GM19035 (cell line): ENCODE measurements at regions not wholly inside any gene's neighbourhood (a gene's known extent, or its start where the extent isn't known, plus 50 kb on each side); places are given as distances from the start of the nearest gene placed in this dataset.

ENCODE experiments used
- ATAC-seq: cut with Tn5 transposase; IDR thresholded peaks from one replicate; pipeline ENCODE4 v1.9.1; 2021; ENCODE audit not compliant: unreplicated experiment

DNA sequence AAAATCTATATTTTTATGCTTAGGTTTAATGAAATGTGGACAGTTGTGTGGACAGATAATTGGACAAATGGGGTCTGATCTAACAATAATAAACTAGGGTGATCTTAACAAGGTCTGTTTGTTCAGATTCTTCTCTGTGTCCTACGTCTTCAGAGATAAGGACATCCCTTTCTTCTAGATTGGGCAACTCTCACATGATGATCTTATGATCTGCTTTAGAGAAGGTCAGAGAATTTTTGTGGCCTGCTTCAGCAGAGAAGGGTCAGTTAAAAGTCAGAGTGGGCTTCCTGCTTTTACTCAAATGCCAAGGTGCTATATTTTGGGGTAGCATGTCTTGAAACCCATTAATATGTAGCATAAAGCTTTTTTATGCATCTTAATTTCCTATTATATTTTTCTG, 63.8 kb upstream of the RGMB start:
- ATAC-seq: no peak

DNA sequence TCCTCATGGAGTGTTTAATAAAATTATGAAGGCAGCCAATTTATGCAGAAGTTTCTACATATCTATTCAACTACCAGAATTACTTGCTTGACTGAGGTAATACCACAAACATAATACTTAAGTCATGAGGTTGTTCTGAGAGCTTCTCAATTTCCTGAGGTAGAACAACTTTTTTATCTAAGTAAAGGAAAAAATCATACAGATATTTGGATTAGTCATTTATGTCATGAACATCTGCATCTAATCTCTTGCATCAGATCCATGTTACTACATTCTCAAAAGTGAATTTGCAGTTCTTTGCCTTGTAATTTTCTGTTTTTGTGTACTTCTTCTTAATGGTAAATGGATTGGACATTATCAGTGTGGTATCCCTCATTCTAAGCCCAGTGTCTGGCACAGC, 60.4 kb upstream of the RGMB start:
- ATAC-seq: no peak

DNA sequence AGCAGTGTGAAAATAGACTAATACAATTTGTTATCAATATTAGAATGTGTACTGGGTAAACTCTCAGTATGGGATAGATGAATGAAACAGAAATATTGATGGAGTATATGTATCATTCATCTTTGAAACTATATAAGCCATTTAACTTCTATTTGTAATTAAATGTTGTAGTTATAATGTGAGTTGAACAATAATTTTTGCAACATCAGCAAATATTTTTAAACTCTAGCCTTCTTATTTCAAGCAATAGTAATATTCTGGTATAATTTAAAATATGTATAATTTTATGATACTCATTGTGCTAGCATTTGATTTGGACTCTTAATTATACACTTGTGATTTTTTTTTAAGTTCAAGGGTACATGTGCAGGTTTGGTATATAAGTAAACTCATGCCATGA, 59.6 kb upstream of the RGMB start:
- no peak for ATAC-seq

DNA sequence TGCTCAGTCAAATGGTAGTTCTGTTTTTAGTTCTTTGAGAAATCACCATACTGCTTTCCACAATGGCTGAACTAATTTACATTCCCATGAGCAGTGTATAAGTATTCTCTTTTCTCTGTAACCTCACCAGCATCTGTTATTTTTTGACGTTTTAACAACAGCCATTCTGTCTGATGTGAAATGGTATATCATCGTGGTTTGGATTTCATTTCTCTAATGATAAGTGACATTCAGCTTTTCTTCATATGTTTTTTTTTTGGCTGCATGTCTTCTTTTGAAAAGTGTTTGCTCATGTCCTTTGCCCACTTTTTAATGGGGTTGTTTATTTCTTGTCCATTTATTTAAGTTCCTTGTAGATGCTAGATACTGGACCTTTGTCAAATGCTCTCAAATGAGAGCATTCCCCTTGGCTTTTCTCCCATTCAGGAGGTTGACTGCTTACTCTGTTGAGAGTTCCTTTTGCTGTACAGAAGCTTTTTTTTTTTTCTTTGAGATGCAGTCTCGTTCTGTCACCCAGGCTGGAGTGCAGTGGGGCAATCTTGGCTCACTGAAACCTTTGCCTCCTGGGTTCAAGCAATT, 58.7 kb upstream of the RGMB start:
- ATAC-seq: no peak

DNA sequence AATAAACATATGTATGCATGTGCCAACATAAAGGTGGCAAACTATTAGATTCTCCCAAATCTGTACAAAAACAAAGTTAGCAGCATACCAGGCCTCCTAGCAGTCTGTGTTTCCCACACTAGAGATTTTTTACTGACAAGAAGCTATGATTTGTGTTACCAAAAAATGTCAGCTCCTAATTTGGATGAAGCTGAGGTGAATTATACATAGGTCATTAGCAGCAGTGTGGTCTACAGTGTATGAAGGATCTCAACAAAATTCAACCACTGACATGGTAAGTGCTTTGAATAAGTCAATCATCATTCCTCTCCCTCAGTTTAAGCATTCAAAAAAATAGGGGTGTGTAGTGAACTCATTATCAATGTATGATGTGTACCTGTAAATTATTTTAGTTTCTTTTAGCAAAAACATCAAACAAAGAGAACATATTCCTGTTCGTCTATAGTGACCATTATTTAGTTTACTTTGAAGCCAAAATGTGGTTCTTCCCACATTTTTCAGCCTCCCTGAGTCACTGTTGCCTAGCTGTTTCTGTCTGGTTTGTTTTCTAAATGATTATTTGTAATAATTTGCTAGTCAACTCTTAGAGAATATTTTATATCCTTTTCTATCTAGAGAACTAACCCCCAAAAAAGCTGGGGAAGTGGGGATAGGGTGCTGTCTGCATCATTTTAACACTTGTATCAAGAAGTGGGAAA, 52.1 kb upstream of the RGMB start:
- ATAC-seq: no peak

DNA sequence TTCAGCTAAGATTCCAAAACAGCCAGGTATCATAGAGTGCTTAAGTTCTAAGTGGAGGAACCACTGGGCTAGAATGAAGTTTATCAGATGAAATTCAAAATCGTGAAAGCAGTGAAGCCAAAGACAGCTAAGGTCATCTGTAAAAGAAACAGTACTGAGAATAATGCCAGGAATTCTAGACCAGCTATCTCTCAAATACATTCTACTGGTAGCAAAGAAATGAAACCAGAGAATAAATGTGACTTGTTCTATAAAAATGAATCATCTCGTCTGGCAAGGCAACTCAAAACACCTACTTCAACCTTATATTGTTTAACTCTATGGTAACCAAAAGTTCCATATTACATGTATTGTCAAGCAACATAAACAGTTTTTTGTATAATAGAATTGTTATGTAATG, 51.3 kb upstream of the RGMB start:
- no peak for ATAC-seq

DNA sequence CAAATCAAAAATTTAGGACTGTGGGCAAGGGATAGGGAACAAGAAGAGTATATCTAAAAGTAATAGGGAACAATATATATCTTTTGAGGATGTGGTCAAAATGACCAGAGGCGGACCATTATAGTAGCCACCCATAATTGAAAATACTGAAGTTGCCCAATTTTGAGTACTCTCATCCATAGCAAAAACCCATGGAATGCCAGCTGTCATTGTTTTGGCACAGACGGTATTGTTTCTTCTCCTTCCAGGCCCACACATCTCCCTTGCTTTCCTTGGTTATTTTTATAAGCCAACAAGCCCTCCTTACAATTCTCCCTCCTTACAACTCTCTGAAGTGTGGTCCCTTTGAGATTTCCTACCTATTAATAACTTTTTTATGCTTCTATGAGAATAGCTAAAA, 50.4 kb upstream of the RGMB start:
- ATAC-seq: no peak
